OCI-LY1 (cell line): ENCODE measurements at regions not wholly inside any gene's neighbourhood (a gene's known extent, or its start where the extent isn't known, plus 50 kb on each side); places are given as distances from the start of the nearest gene placed in this dataset.
"Not testable (repeated sequence)": the region's sequence is repeated elsewhere in the genome, so short reads cannot be mapped to it uniquely, and the experiment has no call there.

Experiments
- H2AFZ ChIP-seq: fragments of 200-600 bp; sonication (generic), shearing (Covaris generic); 2 replicates; pipeline ENCODE4 v1.6.0; 2014; ENCODE audit warnings: antibody characterized with exemption, mild to moderate bottlenecking, low read length
- H3F3A ChIP-seq: fragments of 200-600 bp; sonication (generic), shearing (Covaris generic); 2 replicates; pipeline ENCODE4 v1.6.0; 2014; ENCODE audit warnings: mild to moderate bottlenecking, antibody characterized with exemption, low read length, moderate library complexity; ENCODE audit not compliant: insufficient read depth
- H3K27ac ChIP-seq: fragments of 200-600 bp; sonication (generic); 2 replicates; pipeline ENCODE4 v1.5.1; 2014; ENCODE audit warnings: low read length, mixed run types, mild to moderate bottlenecking, low read depth; ENCODE audit not compliant: poor library complexity, severe bottlenecking
- H3K27me3 ChIP-seq: fragments of 200-600 bp; sonication (generic); 2 replicates; pipeline ENCODE4 v1.6.0; 2014; ENCODE audit warnings: antibody characterized with exemption, mild to moderate bottlenecking, low read length, moderate library complexity; ENCODE audit not compliant: insufficient read depth
- H3K36me3 ChIP-seq: fragments of 200-600 bp; sonication (generic); 2 replicates; pipeline ENCODE4 v1.6.1; 2014; ENCODE audit warnings: mild to moderate bottlenecking, antibody characterized with exemption, low read length, moderate library complexity, mixed read lengths; ENCODE audit not compliant: insufficient read depth
- H3K4me1 ChIP-seq: fragments of 200-600 bp; sonication (generic); 2 replicates; pipeline ENCODE4 v1.5.1; 2014; ENCODE audit warnings: mild to moderate bottlenecking, low read length, moderate library complexity; ENCODE audit not compliant: insufficient read depth, severe bottlenecking
- H3K4me2 ChIP-seq: fragments of 200-600 bp; sonication (generic), shearing (Covaris generic); 2 replicates; pipeline ENCODE4 v1.6.1; 2014; ENCODE audit warnings: low read length
- H3K4me3 ChIP-seq: fragments of 200-600 bp; sonication (generic); 2 replicates; pipeline ENCODE4 v1.5.1; 2014; ENCODE audit warnings: low read length, low read depth, mild to moderate bottlenecking, mixed read lengths; ENCODE audit not compliant: poor library complexity, severe bottlenecking
- H3K79me2 ChIP-seq: fragments of 200-600 bp; shearing (Covaris generic); 2 replicates; pipeline ENCODE4 v1.6.1; 2016; ENCODE audit warnings: mixed run types, low read length, mixed read lengths; ENCODE audit not compliant: insufficient read depth
- H3K9ac ChIP-seq: fragments of 200-600 bp; sonication (generic), shearing (Covaris generic); 2 replicates; pipeline ENCODE4 v1.6.1; 2014; ENCODE audit warnings: mild to moderate bottlenecking, low read length, mixed read lengths
- H3K9me2 ChIP-seq: fragments of 200-600 bp; sonication (generic), shearing (Covaris generic); 2 replicates; pipeline ENCODE4 v1.6.1; 2014; ENCODE audit warnings: low read depth, mild to moderate bottlenecking, low read length, mixed read lengths
- H3K9me3 ChIP-seq: fragments of 200-600 bp; shearing (Covaris generic); 2 replicates; pipeline ENCODE4 v1.6.1; 2014; ENCODE audit warnings: low read length, mixed read lengths
- H4K20me1 ChIP-seq: fragments of 200-600 bp; sonication (generic), shearing (Covaris generic); 2 replicates; pipeline ENCODE4 v1.6.0; 2016; ENCODE audit warnings: mild to moderate bottlenecking, low read length; ENCODE audit not compliant: insufficient read depth
- EZH2 ChIP-seq: fragments of 200-600 bp; sonication (generic), shearing (Covaris generic); IDR thresholded peaks from 2 replicates; pipeline ENCODE4 v1.8.0; 2017; ENCODE audit warnings: borderline replicate concordance, mixed run types, mild to moderate bottlenecking, antibody characterized with exemption, low read length, moderate library complexity, mixed read lengths
- TF ChIP-seq, protein P1 (sequence below): fragments of 200-600 bp; sonication (generic), shearing (Covaris generic); IDR thresholded peaks from 2 replicates; pipeline ENCODE4 v1.5.1; 2017; ENCODE audit warnings: mild to moderate bottlenecking, antibody characterized with exemption, low read length, moderate library complexity, mixed read lengths

DNA sequence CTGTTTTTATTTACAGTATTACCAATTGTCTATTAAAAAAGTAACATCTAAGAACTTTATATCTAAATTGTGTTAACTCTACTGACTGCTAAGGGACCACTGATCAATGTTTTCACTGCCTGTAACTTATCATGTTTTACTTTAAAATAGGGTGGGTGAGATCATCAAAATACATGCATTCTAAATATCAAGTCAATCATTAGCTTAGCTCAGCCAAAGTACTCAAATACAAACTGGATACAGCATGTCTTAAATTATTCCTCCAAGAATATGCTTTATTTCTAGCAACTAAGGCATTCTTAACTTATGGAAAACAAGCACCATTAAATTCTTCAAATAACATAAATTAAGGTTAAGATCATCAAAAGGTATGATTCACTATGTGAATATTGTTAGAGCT, 638.7 kb upstream of the RGS18 start:
- Histone ChIP-seq H3K36me3 (no peaks in the 10 kb centered on the region), H4K20me1 (no peaks in the 10 kb centered on the region), H3K9me2 (no peaks in the 10 kb centered on the region), H3K4me3 (no peak overlapping the region), H3K27ac (no peak overlapping the region), H3K27me3 (no peaks in the 10 kb centered on the region), H3K79me2 (no peaks in the 10 kb centered on the region), H3K9ac (no peak overlapping the region), H3F3A (no peaks in the 10 kb centered on the region), H3K4me1 (no peaks in the 10 kb centered on the region), H3K9me3 (no peaks in the 10 kb centered on the region), H2AFZ (no peak overlapping the region), H3K4me2 (no peak overlapping the region)
- TF ChIP-seq, protein P1, sequence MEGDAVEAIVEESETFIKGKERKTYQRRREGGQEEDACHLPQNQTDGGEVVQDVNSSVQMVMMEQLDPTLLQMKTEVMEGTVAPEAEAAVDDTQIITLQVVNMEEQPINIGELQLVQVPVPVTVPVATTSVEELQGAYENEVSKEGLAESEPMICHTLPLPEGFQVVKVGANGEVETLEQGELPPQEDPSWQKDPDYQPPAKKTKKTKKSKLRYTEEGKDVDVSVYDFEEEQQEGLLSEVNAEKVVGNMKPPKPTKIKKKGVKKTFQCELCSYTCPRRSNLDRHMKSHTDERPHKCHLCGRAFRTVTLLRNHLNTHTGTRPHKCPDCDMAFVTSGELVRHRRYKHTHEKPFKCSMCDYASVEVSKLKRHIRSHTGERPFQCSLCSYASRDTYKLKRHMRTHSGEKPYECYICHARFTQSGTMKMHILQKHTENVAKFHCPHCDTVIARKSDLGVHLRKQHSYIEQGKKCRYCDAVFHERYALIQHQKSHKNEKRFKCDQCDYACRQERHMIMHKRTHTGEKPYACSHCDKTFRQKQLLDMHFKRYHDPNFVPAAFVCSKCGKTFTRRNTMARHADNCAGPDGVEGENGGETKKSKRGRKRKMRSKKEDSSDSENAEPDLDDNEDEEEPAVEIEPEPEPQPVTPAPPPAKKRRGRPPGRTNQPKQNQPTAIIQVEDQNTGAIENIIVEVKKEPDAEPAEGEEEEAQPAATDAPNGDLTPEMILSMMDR, result no peak

DNA sequence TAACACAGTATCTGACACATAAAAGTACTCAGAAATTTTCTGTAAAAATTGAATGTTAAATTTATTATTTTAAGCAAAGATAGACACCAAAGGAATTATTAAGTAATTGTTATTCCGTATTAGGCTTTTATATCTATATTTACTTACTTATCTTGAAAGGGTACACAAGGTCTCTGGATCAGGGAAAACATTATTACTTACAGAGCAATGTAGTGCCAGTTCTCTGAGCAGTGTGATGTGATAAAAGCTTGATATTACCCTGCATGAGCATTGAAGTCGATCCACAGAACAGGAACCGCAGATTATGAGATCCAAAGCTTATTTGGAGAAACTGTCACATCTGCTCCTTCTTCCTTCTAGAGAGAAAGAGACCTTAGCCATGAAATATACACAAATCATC, 637.9 kb upstream of the RGS18 start:
- Histone ChIP-seq H3K4me1 (no peaks in the 10 kb centered on the region), H3K27me3 (no peaks in the 10 kb centered on the region), H3K9ac (no peak overlapping the region), H3K4me2 (no peak overlapping the region), H3K4me3 (no peak overlapping the region), H3F3A (no peaks in the 10 kb centered on the region), H2AFZ (no peak overlapping the region), H3K36me3 (no peaks in the 10 kb centered on the region), H3K9me3 (no peaks in the 10 kb centered on the region), H3K9me2 (no peaks in the 10 kb centered on the region), H3K27ac (no peak overlapping the region), H4K20me1 (no peaks in the 10 kb centered on the region), H3K79me2 (no peaks in the 10 kb centered on the region)
- TF ChIP-seq EZH2, result no peak

DNA sequence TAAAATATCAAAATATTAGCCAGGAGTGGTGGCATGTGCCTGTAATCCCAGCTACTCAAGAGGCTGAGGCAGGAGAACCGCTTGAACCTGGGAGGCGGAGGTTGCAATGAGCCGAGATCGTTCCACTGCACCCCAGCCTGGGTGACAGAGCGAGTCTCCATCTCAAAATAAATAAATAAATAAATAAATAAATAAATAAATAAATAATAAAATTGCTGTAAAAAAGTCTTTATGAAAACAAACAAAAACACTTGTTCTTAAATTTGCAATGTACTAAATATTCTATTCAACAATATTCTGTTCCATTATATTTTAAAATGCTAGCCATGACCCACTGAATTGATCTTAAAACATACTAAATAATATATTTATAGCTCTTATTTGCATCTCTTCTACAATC, 632.3 kb upstream of the RGS18 start:
- not testable (repeated sequence) for H3K79me2 ChIP-seq, H3K4me3 ChIP-seq, H3F3A ChIP-seq, H4K20me1 ChIP-seq, H3K9me3 ChIP-seq, H3K4me1 ChIP-seq, H2AFZ ChIP-seq, H3K27ac ChIP-seq, H3K36me3 ChIP-seq, H3K27me3 ChIP-seq, H3K9me2 ChIP-seq, H3K4me2 ChIP-seq, H3K9ac ChIP-seq

DNA sequence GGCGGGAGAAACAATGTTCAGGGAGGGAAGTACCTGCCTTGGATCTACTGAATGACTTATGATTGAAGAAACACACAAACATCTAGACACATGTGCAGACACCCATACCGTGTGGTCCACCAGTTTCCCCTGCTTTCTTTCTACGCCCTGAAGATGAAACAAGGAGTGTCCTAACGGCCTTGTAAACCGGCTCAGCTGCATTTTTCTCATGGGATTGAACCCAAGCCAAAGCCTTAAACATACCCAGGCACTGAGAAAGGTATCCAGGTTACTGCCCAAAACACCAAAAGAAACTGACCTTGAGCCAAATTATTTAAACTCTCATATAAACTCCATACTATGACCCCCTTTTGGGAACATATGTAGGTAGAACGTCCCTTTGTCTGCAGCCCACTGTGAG, 630.0 kb upstream of the RGS18 start:
- H3K4me2 ChIP-seq, result no peak overlapping the region
- H3K4me1 ChIP-seq, result no peaks in the 10 kb centered on the region
- no peak overlapping the region for H2AFZ ChIP-seq
- no peaks in the 10 kb centered on the region for H3K79me2 ChIP-seq
- no peaks in the 10 kb centered on the region for H3K27me3 ChIP-seq
- no peaks in the 10 kb centered on the region for H3F3A ChIP-seq
- no peaks in the 10 kb centered on the region for H3K9me2 ChIP-seq
- no peaks in the 10 kb centered on the region for H3K36me3 ChIP-seq
- no peak overlapping the region for H3K4me3 ChIP-seq
- H3K9ac ChIP-seq, result no peak overlapping the region
- no peaks in the 10 kb centered on the region for H3K9me3 ChIP-seq
- no peak overlapping the region for H3K27ac ChIP-seq
- no peaks in the 10 kb centered on the region for H4K20me1 ChIP-seq
- no peak for TF ChIP-seq EZH2
- TF ChIP-seq, protein P1, result no peak
